ENCODE measurements at regions not wholly inside any gene's neighbourhood (a gene's known extent, or its start where the extent isn't known, plus 50 kb on each side); places are given as distances from the start of the nearest gene placed in this dataset.

- no peak for TF ChIP-seq CTCF (conservative IDR thresholded peaks at IDR 0.05)
- TF ChIP-seq ZFX (IDR thresholded peaks at IDR 0.05), result no peak
Measured at GRCh38 chr5:92927291-92927778, 653.7 kb downstream of the NR2F1-AS1 start.
